ENCODE measurements at regions not wholly inside any gene's neighbourhood (a gene's known extent, or its start where the extent isn't known, plus 50 kb on each side); places are given as distances from the start of the nearest gene placed in this dataset.

DNA sequence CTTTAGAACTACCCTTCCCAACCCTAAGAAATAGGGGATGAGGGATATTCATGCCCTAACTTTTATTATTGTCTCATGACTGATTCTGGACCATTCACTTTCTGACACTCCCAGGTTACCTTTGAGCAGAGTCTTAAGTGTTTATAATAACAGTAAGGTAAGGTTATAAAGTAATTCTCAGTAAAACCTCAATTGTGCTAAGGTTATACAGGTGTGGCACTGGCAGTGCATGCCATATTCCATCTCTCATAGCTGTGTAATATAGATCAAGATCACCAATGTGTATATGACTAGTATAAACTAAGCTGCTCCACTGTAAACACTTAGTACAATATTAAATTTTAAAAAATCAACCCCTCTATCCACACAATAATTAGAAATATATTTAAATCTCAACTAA, 89.1 kb downstream of the KCNJ2 start:
- no peak for DNase-seq (ENCODE audit: low read depth)
- Histone ChIP-seq H3K4me3 (ENCODE audit: low read depth, low read length) (no peak overlapping the region), H3K36me3 (ENCODE audit: control insufficient read depth, insufficient read depth, low read length) (no peaks in the 10 kb centered on the region), H3K27me3 (ENCODE audit: control insufficient read depth, insufficient read depth, low read length) (no peaks in the 10 kb centered on the region)
- TF ChIP-seq, protein P1, sequence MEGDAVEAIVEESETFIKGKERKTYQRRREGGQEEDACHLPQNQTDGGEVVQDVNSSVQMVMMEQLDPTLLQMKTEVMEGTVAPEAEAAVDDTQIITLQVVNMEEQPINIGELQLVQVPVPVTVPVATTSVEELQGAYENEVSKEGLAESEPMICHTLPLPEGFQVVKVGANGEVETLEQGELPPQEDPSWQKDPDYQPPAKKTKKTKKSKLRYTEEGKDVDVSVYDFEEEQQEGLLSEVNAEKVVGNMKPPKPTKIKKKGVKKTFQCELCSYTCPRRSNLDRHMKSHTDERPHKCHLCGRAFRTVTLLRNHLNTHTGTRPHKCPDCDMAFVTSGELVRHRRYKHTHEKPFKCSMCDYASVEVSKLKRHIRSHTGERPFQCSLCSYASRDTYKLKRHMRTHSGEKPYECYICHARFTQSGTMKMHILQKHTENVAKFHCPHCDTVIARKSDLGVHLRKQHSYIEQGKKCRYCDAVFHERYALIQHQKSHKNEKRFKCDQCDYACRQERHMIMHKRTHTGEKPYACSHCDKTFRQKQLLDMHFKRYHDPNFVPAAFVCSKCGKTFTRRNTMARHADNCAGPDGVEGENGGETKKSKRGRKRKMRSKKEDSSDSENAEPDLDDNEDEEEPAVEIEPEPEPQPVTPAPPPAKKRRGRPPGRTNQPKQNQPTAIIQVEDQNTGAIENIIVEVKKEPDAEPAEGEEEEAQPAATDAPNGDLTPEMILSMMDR (IDR thresholded peaks at IDR 0.05; ENCODE audit: insufficient read depth, low read length, poor library complexity, severe bottlenecking): no peak

DNA sequence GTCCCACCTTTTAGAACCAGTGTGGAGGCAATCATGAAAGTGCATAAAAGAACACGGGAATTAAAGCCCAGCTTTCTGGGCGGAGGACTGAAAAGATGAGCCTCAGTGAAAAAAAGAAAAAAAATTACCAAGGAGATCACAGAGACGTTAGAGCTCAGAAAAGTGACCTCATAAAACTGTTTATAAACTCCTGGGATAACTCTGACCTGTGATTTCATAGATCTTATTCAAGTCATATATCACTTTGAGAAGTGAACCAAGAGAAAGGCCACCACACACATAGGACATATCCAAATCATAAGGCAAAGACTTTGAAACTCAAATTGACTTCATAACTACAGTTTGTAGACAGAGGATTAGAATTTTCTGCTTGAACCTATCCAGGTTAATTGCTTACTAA, 90.1 kb downstream of the KCNJ2 start:
- TF ChIP-seq, protein P1 (IDR thresholded peaks at IDR 0.05; ENCODE audit: insufficient read depth, low read length, poor library complexity, severe bottlenecking): no peak
- no peak overlapping the region for H3K4me3 ChIP-seq (ENCODE audit: low read depth, low read length)
- H3K27me3 ChIP-seq (ENCODE audit: control insufficient read depth, insufficient read depth, low read length): no peaks in the 10 kb centered on the region
- DNase-seq (ENCODE audit: low read depth): no peak
- H3K36me3 ChIP-seq (ENCODE audit: control insufficient read depth, insufficient read depth, low read length): no peaks in the 10 kb centered on the region

GRCh38 chr17:70261170-70261569, 91.8 kb downstream of the KCNJ2 start:
- TF ChIP-seq, protein P1 (IDR thresholded peaks at IDR 0.05; ENCODE audit: insufficient read depth, low read length, poor library complexity, severe bottlenecking): no peak
- DNase-seq (ENCODE audit: low read depth): no peak
- Histone ChIP-seq H3K36me3 (ENCODE audit: control insufficient read depth, insufficient read depth, low read length) (no peaks in the 10 kb centered on the region), H3K27me3 (ENCODE audit: control insufficient read depth, insufficient read depth, low read length) (no peaks in the 10 kb centered on the region), H3K4me3 (ENCODE audit: low read depth, low read length) (no peak overlapping the region)

DNA sequence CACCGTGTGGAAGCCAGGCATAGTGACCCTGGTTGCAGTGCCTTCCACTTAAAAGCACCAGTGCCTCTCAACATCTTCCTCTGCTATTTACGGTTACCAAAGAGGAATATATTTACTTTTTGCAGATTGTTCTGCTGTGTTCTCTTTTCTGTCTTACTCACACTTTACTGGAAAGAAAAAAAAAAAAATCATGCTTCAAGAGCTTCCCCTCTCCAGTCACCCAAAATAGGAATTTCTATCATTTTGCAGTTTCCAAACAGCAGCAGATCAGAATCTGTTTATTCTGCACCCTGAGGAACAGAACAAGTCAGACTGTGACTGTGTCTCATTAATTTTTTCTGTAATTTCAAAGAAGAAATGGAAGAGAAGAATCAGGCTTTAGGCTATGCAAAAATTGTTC, 96.1 kb downstream of the KCNJ2 start:
- H3K36me3 ChIP-seq (ENCODE audit: control insufficient read depth, insufficient read depth, low read length): no peaks in the 10 kb centered on the region
- no peaks in the 10 kb centered on the region for H3K27me3 ChIP-seq (ENCODE audit: control insufficient read depth, insufficient read depth, low read length)
- TF ChIP-seq, protein P1 (IDR thresholded peaks at IDR 0.05; ENCODE audit: insufficient read depth, low read length, poor library complexity, severe bottlenecking): no peak
- DNase-seq (ENCODE audit: low read depth): no peak
- H3K4me3 ChIP-seq (ENCODE audit: low read depth, low read length): no peak overlapping the region

DNA sequence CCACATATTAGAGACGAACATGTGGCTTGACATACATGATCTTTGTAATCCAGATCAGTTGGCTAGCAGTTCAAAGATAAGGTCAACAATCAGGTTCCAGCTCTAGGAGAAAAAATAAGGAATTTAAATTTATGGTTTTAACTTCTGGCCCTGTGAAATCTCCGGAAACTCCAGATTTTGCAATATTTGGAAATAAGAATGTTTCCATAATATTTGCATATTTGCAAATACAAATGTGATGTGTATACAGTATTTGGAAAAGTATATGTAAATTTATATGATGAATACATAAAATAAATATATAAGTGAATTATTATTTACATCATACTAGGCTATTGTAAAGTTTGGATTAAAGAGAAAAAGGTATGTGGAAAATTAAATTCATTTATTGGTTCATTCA, 97.1 kb downstream of the KCNJ2 start:
- Histone ChIP-seq H3K4me3 (ENCODE audit: low read depth, low read length) (no peak overlapping the region), H3K36me3 (ENCODE audit: control insufficient read depth, insufficient read depth, low read length) (no peaks in the 10 kb centered on the region), H3K27me3 (ENCODE audit: control insufficient read depth, insufficient read depth, low read length) (no peaks in the 10 kb centered on the region)
- no peak for DNase-seq (ENCODE audit: low read depth)
- TF ChIP-seq, protein P1 (IDR thresholded peaks at IDR 0.05; ENCODE audit: insufficient read depth, low read length, poor library complexity, severe bottlenecking): no peak

- TF ChIP-seq, protein P1 (IDR thresholded peaks at IDR 0.05; ENCODE audit: insufficient read depth, low read length, poor library complexity, severe bottlenecking): no peak
- no peak overlapping the region for H3K4me3 ChIP-seq (ENCODE audit: low read depth, low read length)
- no peaks in the 10 kb centered on the region for H3K36me3 ChIP-seq (ENCODE audit: control insufficient read depth, insufficient read depth, low read length)
- no peak for DNase-seq (ENCODE audit: low read depth)
- H3K27me3 ChIP-seq (ENCODE audit: control insufficient read depth, insufficient read depth, low read length): no peaks in the 10 kb centered on the region
These were observed 99.1 kb downstream of the KCNJ2 start for GRCh38 chr17:70268383-70268782.
